Calu3 (cell line): ENCODE measurements at regions not wholly inside any gene's neighbourhood (a gene's known extent, or its start where the extent isn't known, plus 50 kb on each side); places are given as distances from the start of the nearest gene placed in this dataset.

Experiments
- BruUV-seq: library from RNA; stranded (reverse); fragments of 400-500 nt; replicated peaks from 2 replicates; lab custom pipeline; 2021; lab: Mats Ljungman, UMichigan
- CTCF ChIA-PET: fragments of 300-600 bp; sonication (Branson Sonifier 250); formaldehyde crosslinking; loops from one replicate; lab custom pipeline; 2022; ENCODE audit warnings: antibody characterized with exemption; lab: Charles Lee
- DNase-seq: peaks from one replicate; pipeline ENCODE4 v3.0.0; 2022
- H3K27ac Mint-ChIP-seq: one replicate; pipeline ENCODE4 v1.8.0; 2022; ENCODE audit warnings: mixed read lengths; ENCODE audit not compliant: unreplicated experiment
- H3K27me3 Mint-ChIP-seq: one replicate; pipeline ENCODE4 v1.8.0; 2022; ENCODE audit warnings: mixed read lengths; ENCODE audit not compliant: unreplicated experiment
- H3K36me3 Mint-ChIP-seq: one replicate; pipeline ENCODE4 v1.8.0; 2022; ENCODE audit warnings: mild to moderate bottlenecking, moderate library complexity, mixed read lengths; ENCODE audit not compliant: insufficient read depth, unreplicated experiment
- H3K4me1 Mint-ChIP-seq: one replicate; pipeline ENCODE4 v1.8.0; 2022; ENCODE audit warnings: mild to moderate bottlenecking, low read depth, mixed read lengths; ENCODE audit not compliant: unreplicated experiment
- H3K4me3 Mint-ChIP-seq: one replicate; pipeline ENCODE4 v1.8.0; 2022; ENCODE audit warnings: mild to moderate bottlenecking, low read depth, moderate library complexity, mixed read lengths; ENCODE audit not compliant: unreplicated experiment
- H3K9me3 Mint-ChIP-seq: one replicate; pipeline ENCODE4 v1.8.0; 2022; ENCODE audit warnings: low read depth, mixed read lengths; ENCODE audit not compliant: unreplicated experiment
- CTCF ChIP-seq: fragments of 200-600 bp; IDR thresholded peaks from one replicate; pipeline ENCODE4 v1.8.0; 2022; ENCODE audit warnings: antibody characterized with exemption; ENCODE audit not compliant: unreplicated experiment
- intact Hi-C: fragments of 100-400 bp; cut with micrococcal nuclease; formaldehyde crosslinking; loops from one replicate; pipeline ENCODE4 v1.10.0; 2022; ENCODE audit not compliant: unreplicated experiment

GRCh38 chr4:141783770-141784169 is 147.4 kb downstream of the IL15 start:
- Mint-ChIP-seq H3K36me3 (no peaks in the 10 kb centered on the region), H3K4me3 (no peak overlapping the region), H3K4me1 (no peaks in the 10 kb centered on the region), H3K27me3 (no peaks in the 10 kb centered on the region), H3K27ac (no peak overlapping the region), H3K9me3 (no peaks in the 10 kb centered on the region)
- CTCF ChIA-PET = no interaction called here
- no TSS peak for BruUV-seq
- intact Hi-C loops = no loop called here
- TF ChIP-seq CTCF = no peak
- DNase-seq = no peak

GRCh38 chr4:141786946-141787345 is 150.6 kb downstream of the IL15 start:
- DNase-seq = no peak
- no TSS peak for BruUV-seq
- H3K4me3 Mint-ChIP-seq = no peak overlapping the region
- no peaks in the 10 kb centered on the region for H3K4me1 Mint-ChIP-seq
- intact Hi-C loops = no loop called here
- CTCF ChIA-PET = no interaction called here
- no peak for TF ChIP-seq CTCF
- no peaks in the 10 kb centered on the region for H3K27me3 Mint-ChIP-seq
- no peak overlapping the region for H3K27ac Mint-ChIP-seq
- no peaks in the 10 kb centered on the region for H3K9me3 Mint-ChIP-seq
- no peaks in the 10 kb centered on the region for H3K36me3 Mint-ChIP-seq

- no peaks in the 10 kb centered on the region for H3K4me1 Mint-ChIP-seq
- no peak overlapping the region for H3K27ac Mint-ChIP-seq
- no TSS peak for BruUV-seq
- DNase-seq = no peak
- H3K4me3 Mint-ChIP-seq = no peak overlapping the region
- H3K36me3 Mint-ChIP-seq = no peaks in the 10 kb centered on the region
- TF ChIP-seq CTCF = no peak
- intact Hi-C loops = no loop called here
- no peaks in the 10 kb centered on the region for H3K27me3 Mint-ChIP-seq
- no peaks in the 10 kb centered on the region for H3K9me3 Mint-ChIP-seq
- CTCF ChIA-PET = no interaction called here
Measured at GRCh38 chr4:141788169-141788915, 152.0 kb downstream of the IL15 start.

- no peak overlapping the region for H3K27ac Mint-ChIP-seq
Measured at GRCh38 chr4:141789716-141790115, 153.3 kb downstream of the IL15 start.

More at GRCh38 chr4:141789716-141790115, 153.3 kb downstream of the IL15 start:
- Mint-ChIP-seq H3K9me3 (no peaks in the 10 kb centered on the region), H3K4me3 (no peak overlapping the region), H3K4me1 (no peaks in the 10 kb centered on the region), H3K27me3 (no peaks in the 10 kb centered on the region), H3K36me3 (no peaks in the 10 kb centered on the region)
- no TSS peak for BruUV-seq
- intact Hi-C loops = no loop called here
- CTCF ChIA-PET = no interaction called here
- TF ChIP-seq CTCF = no peak
- DNase-seq = no peak
